GM12892 (cell line): ENCODE measurements at regions not wholly inside any gene's neighbourhood (a gene's known extent, or its start where the extent isn't known, plus 50 kb on each side); places are given as distances from the start of the nearest gene placed in this dataset.

ENCODE experiments used
- POLR2A ChIP-seq: IDR thresholded peaks from 2 replicates; pipeline ENCODE4 v1.6.1; 2011; ENCODE audit warnings: low read depth, low read length, control low read depth
- POLR2AphosphoS5 ChIP-seq: IDR thresholded peaks from 2 replicates; pipeline ENCODE4 v1.6.1; 2011; ENCODE audit warnings: low read depth, low read length, control low read depth
- TAF1 ChIP-seq: IDR thresholded peaks from 2 replicates; pipeline ENCODE4 v1.6.1; 2011; ENCODE audit warnings: low read depth, mild to moderate bottlenecking, control low read depth, low read length, borderline replicate concordance

DNA sequence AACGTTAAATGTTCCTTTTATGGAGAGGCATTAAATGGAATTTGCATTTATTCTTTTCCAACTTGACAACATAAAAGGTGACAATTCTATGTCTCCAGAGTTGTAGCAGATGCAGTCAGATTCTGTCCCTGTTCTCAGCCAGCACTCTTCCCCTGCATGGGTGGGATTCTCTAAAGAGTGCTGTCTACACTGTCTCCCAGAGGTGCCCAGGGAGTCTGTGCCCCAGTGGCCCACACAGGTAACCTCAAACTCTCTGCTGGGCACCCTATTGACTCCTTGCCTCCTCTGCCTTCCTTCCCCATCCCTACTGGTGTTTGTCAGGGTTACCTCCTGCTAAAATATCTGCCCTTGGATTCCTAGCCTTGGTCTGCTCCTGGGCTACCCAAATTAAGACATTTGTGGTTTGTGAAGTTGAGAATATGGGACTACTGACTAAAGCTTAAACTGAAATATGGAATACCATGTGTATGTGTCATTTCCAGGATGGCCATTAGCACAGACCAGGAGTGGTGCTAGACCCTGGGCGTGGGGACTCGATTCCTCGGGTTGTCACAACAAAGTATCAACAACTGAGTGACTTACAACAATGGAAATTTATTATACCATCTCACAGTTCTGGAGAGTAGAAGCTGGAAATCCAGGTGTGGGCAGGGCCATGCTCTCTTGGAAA is 284.7 kb downstream of the CDH26 start:
- TF ChIP-seq POLR2AphosphoS5 = no peak
- no peak for TF ChIP-seq TAF1
- TF ChIP-seq POLR2A = no peak
